SK-N-SH (cell line): ENCODE measurements at regions not wholly inside any gene's neighbourhood (a gene's known extent, or its start where the extent isn't known, plus 50 kb on each side); places are given as distances from the start of the nearest gene placed in this dataset.

ENCODE experiments used
- CTCF ChIP-seq: fragments of 200-600 bp; sonication (generic); IDR thresholded peaks from 2 replicates; pipeline ENCODE4 v1.6.1; 2017; ENCODE audit warnings: antibody characterized with exemption, mild to moderate bottlenecking, moderate library complexity
- MAX ChIP-seq: IDR thresholded peaks from 2 replicates; pipeline ENCODE4 v1.4.0; 2012; ENCODE audit warnings: low read depth
- MEF2A ChIP-seq: IDR thresholded peaks from 2 replicates; pipeline ENCODE4 v1.4.0; 2012; ENCODE audit warnings: low read depth, borderline replicate concordance
- RAD21 ChIP-seq: IDR thresholded peaks from 2 replicates; pipeline ENCODE4 v1.6.1; 2012; ENCODE audit warnings: mild to moderate bottlenecking, low read length
- TAF1 ChIP-seq: IDR thresholded peaks from 2 replicates; pipeline ENCODE4 v1.6.1; 2012; ENCODE audit warnings: low read depth, mild to moderate bottlenecking, low read length, moderate library complexity, borderline replicate concordance

- no peak for TF ChIP-seq MEF2A
- no peak for TF ChIP-seq CTCF
- no peak for TF ChIP-seq RAD21
- no peak for TF ChIP-seq TAF1
- no peak for TF ChIP-seq MAX
These were observed 1332.5 kb downstream of the SLITRK5 start for GRCh38 chr13:89003656-89004055.
